DND-41 (cell line): ENCODE measurements at regions not wholly inside any gene's neighbourhood (a gene's known extent, or its start where the extent isn't known, plus 50 kb on each side); places are given as distances from the start of the nearest gene placed in this dataset.

Experiments
- ATAC-seq: fragments of 200-7000 bp; cut with Tn5 transposase; 3 replicates; pipeline ENCODE4 v1.9.1; 2021; ENCODE audit warnings: low read depth; ENCODE audit not compliant: insufficient read depth
- DNase-seq: peaks from one replicate; pipeline ENCODE4 v3.0.0-alpha.2; 2020
- H2AFZ ChIP-seq: 2 replicates; pipeline ENCODE4 v1.6.0; 2012; ENCODE audit warnings: low read depth, low read length
- H3K27ac ChIP-seq: 2 replicates; pipeline ENCODE4 v1.5.1; 2012; ENCODE audit warnings: low read length, inconsistent platforms
- H3K27me3 ChIP-seq: fragments of 200-600 bp; sonication (generic); 2 replicates; pipeline ENCODE4 v1.6.0; 2012; ENCODE audit warnings: low read length, mild to moderate bottlenecking, inconsistent platforms; ENCODE audit not compliant: insufficient read depth, poor library complexity
- H3K36me3 ChIP-seq: 2 replicates; pipeline ENCODE4 v1.5.1; 2012; ENCODE audit warnings: low read length, inconsistent platforms; ENCODE audit not compliant: insufficient read depth
- H3K4me1 ChIP-seq: 2 replicates; pipeline ENCODE4 v1.5.1; 2012; ENCODE audit warnings: mild to moderate bottlenecking, low read length; ENCODE audit not compliant: insufficient read depth
- H3K4me2 ChIP-seq: 2 replicates; pipeline ENCODE4 v1.6.0; 2012; ENCODE audit warnings: mild to moderate bottlenecking, moderate library complexity, low read length, inconsistent platforms; ENCODE audit not compliant: insufficient read depth
- H3K4me3 ChIP-seq, 2 experiments: fragments of 200-600 bp in 1 of 2; shearing (Covaris generic) in 1 of 2; 2 replicates each; pipeline ENCODE4 v1.5.1; 2012 to 2016; ENCODE audit warnings: inconsistent platforms in 2 of 2, low read length in 2 of 2, mild to moderate bottlenecking in 2 of 2, low read depth in 1 of 2, moderate library complexity in 1 of 2
- H3K79me2 ChIP-seq: 2 replicates; pipeline ENCODE4 v1.6.0; 2012; ENCODE audit warnings: low read length, inconsistent platforms; ENCODE audit not compliant: insufficient read depth
- H3K9ac ChIP-seq: 2 replicates; pipeline ENCODE4 v1.6.0; 2012; ENCODE audit warnings: low read depth, mild to moderate bottlenecking, inconsistent platforms, low read length, moderate library complexity
- H3K9me3 ChIP-seq: 2 replicates; pipeline ENCODE4 v1.5.1; 2012; ENCODE audit warnings: low read length, moderate library complexity, mild to moderate bottlenecking, inconsistent platforms; ENCODE audit not compliant: insufficient read depth, severe bottlenecking
- H4K20me1 ChIP-seq: 2 replicates; pipeline ENCODE4 v1.6.0; 2012; ENCODE audit warnings: low read length; ENCODE audit not compliant: insufficient read depth
- CTCF ChIP-seq: IDR thresholded peaks from 2 replicates; pipeline ENCODE4 v1.5.1; 2012; ENCODE audit warnings: borderline replicate concordance, low read length, moderate library complexity, mild to moderate bottlenecking; ENCODE audit not compliant: poor library complexity, severe bottlenecking; ENCODE audit errors: extremely low read depth
- EZH2 ChIP-seq: IDR thresholded peaks from 3 replicates; pipeline ENCODE4 v1.6.1; 2012; ENCODE audit warnings: borderline replicate concordance, low read depth, mild to moderate bottlenecking, moderate library complexity, low read length, inconsistent platforms; ENCODE audit not compliant: severe bottlenecking

- H3K4me2 ChIP-seq: no peak overlapping the region
- no peaks in the 10 kb centered on the region for H3K4me1 ChIP-seq
- no peak overlapping the region for H2AFZ ChIP-seq
- TF ChIP-seq CTCF (no peak), EZH2 (no peak)
- H3K9me3 ChIP-seq: no peaks in the 10 kb centered on the region
- H3K9ac ChIP-seq: no peak overlapping the region
- no peak overlapping the region for H3K27ac ChIP-seq
- no peaks in the 10 kb centered on the region for H3K79me2 ChIP-seq
- DNase-seq (no peak), ATAC-seq (no peak)
- H3K27me3 ChIP-seq: no peaks in the 10 kb centered on the region
- no peaks in the 10 kb centered on the region for H3K36me3 ChIP-seq
- no peak overlapping the region for H3K4me3 ChIP-seq
- H4K20me1 ChIP-seq: no peaks in the 10 kb centered on the region
Measured at GRCh38 chr6:8492536-8493133, 57.3 kb upstream of the SLC35B3 start.
